ENCODE measurements at regions not wholly inside any gene's neighbourhood (a gene's known extent, or its start where the extent isn't known, plus 50 kb on each side); places are given as distances from the start of the nearest gene placed in this dataset.

DNA sequence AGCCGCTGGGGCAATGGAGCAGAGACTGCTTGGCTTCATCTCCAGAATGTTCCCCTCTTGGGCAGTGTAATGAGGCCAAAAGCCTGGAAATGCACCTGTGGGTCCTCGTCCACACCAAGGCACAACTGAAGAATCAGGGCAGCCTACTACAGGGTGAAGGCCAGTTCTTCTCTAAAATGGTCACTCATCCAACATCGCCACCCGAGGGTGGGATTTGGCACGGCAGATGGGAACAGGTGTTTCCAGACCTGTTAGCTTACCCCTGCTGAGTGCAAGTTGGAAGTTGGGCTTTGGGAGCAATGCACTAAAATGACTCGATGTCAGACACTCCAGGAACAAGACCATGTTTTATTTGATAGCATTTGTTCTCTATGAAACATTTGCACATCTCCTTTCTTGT lies 543.7 kb downstream of the NPHP4 start:
- H3K27ac ChIP-seq (ENCODE audit: low read depth in 1 of 2, low read length in 2 of 2) = no peak overlapping the region
- H3K79me2 ChIP-seq (ENCODE audit: insufficient read depth, low read length) = no peaks in the 10 kb centered on the region
- no peak overlapping the region for H3K4me3 ChIP-seq (replicated peaks in 1 of 3; ENCODE audit: low read depth in 2 of 3, low read length in 3 of 3)
- 83% methylated on average over 4 of the region's 6 CpGs for WGBS (ENCODE audit: insufficient coverage)
- no peak overlapping the region for H3K4me3 Mint-ChIP-seq
- H3K4me2 ChIP-seq (replicated peaks; ENCODE audit: extremely low read depth, low read length, poor library complexity, severe bottlenecking) = no peak overlapping the region
- H3K27me3 Mint-ChIP-seq (ENCODE audit: low read depth in 3 of 3) = peaks cover 0 to 13% (median 2%) of the 10 kb centered on the region in 3 donors
- no peak overlapping the region for H3K9ac ChIP-seq (ENCODE audit: insufficient read depth, low read length, poor library complexity, severe bottlenecking)
- DNase-seq = no peak
- H3K36me3 ChIP-seq (replicated peaks in 1 of 2; ENCODE audit: control insufficient read depth in 1 of 2, insufficient read depth in 2 of 2, low read length in 2 of 2) = no peaks in the 10 kb centered on the region
- no peak overlapping the region for H2AFZ ChIP-seq (ENCODE audit: insufficient read depth, low read depth, low read length, poor library complexity, severe bottlenecking)
- intact Hi-C loops (cut with micrococcal nuclease) = no loop called here
- H3K4me1 ChIP-seq (ENCODE audit: control insufficient read depth in 1 of 2, insufficient read depth in 2 of 2, low read length in 2 of 2) = no peaks in the 10 kb centered on the region
- H3K27ac Mint-ChIP-seq = no peak overlapping the region
- no peaks in the 10 kb centered on the region for H3K36me3 Mint-ChIP-seq
- no peaks in the 10 kb centered on the region for H3K9me3 ChIP-seq (replicated peaks in 1 of 2; ENCODE audit: control insufficient read depth in 1 of 2, insufficient read depth in 1 of 2, low read length in 2 of 2)
- no peaks in the 10 kb centered on the region for H3K9me3 Mint-ChIP-seq
- no peaks in the 10 kb centered on the region for H4K20me1 ChIP-seq (ENCODE audit: insufficient read depth, low read length)
- H3K4me1 Mint-ChIP-seq = no peaks in the 10 kb centered on the region
- no peaks in the 10 kb centered on the region for H3K27me3 ChIP-seq (ENCODE audit: control insufficient read depth in 2 of 2, insufficient read depth in 2 of 2, low read length in 2 of 2)
- no peak for TF ChIP-seq CTCF (IDR thresholded peaks at IDR 0.05)

GRCh38 chr1:5447503-5447960 lies 544.7 kb downstream of the NPHP4 start:
- no peaks in the 10 kb centered on the region for H3K36me3 Mint-ChIP-seq
- 79% methylated on average over 4 of the region's 6 CpGs for WGBS (ENCODE audit: insufficient coverage)
- H3K9ac ChIP-seq (ENCODE audit: insufficient read depth, low read length, poor library complexity, severe bottlenecking) = no peak overlapping the region
- H3K36me3 ChIP-seq (replicated peaks in 1 of 2; ENCODE audit: control insufficient read depth in 1 of 2, insufficient read depth in 2 of 2, low read length in 2 of 2) = no peaks in the 10 kb centered on the region
- H3K4me2 ChIP-seq (replicated peaks; ENCODE audit: extremely low read depth, low read length, poor library complexity, severe bottlenecking) = no peak overlapping the region
- no peaks in the 10 kb centered on the region for H3K4me1 Mint-ChIP-seq
- no peaks in the 10 kb centered on the region for H3K9me3 ChIP-seq (replicated peaks in 1 of 2; ENCODE audit: control insufficient read depth in 1 of 2, insufficient read depth in 1 of 2, low read length in 2 of 2)
- H4K20me1 ChIP-seq (ENCODE audit: insufficient read depth, low read length) = no peaks in the 10 kb centered on the region
- H3K79me2 ChIP-seq (ENCODE audit: insufficient read depth, low read length) = no peaks in the 10 kb centered on the region
- H3K4me3 ChIP-seq (replicated peaks in 1 of 3; ENCODE audit: low read depth in 2 of 3, low read length in 3 of 3) = no peak overlapping the region
- intact Hi-C loops (cut with micrococcal nuclease) = no loop called here
- peaks cover 0 to 12% (median 2%) of the 10 kb centered on the region in 3 donors for H3K27me3 Mint-ChIP-seq (ENCODE audit: low read depth in 3 of 3)
- no peak overlapping the region for H3K4me3 Mint-ChIP-seq
- H3K27me3 ChIP-seq (ENCODE audit: control insufficient read depth in 2 of 2, insufficient read depth in 2 of 2, low read length in 2 of 2) = no peaks in the 10 kb centered on the region
- no peaks in the 10 kb centered on the region for H3K9me3 Mint-ChIP-seq
- no peak overlapping the region for H2AFZ ChIP-seq (ENCODE audit: insufficient read depth, low read depth, low read length, poor library complexity, severe bottlenecking)
- H3K27ac ChIP-seq (ENCODE audit: low read depth in 1 of 2, low read length in 2 of 2) = no peak overlapping the region
- no peaks in the 10 kb centered on the region for H3K4me1 ChIP-seq (ENCODE audit: control insufficient read depth in 1 of 2, insufficient read depth in 2 of 2, low read length in 2 of 2)
- no peak overlapping the region for H3K27ac Mint-ChIP-seq
- DNase-seq = no peak
- TF ChIP-seq CTCF (IDR thresholded peaks at IDR 0.05) = no peak
